ENCODE measurements at regions not wholly inside any gene's neighbourhood (a gene's known extent, or its start where the extent isn't known, plus 50 kb on each side); places are given as distances from the start of the nearest gene placed in this dataset.
A peak's percentile ranks its signal among the peaks of the same experiment; 100 is the strongest.
"Not testable (repeated sequence)": the region's sequence is repeated elsewhere in the genome, so short reads cannot be mapped to it uniquely, and the experiment has no call there.

- DNase-seq = no peak
These were observed 1152.6 kb downstream of the NSUN3 start for GRCh38 chr3:95215437-95215957.

DNA sequence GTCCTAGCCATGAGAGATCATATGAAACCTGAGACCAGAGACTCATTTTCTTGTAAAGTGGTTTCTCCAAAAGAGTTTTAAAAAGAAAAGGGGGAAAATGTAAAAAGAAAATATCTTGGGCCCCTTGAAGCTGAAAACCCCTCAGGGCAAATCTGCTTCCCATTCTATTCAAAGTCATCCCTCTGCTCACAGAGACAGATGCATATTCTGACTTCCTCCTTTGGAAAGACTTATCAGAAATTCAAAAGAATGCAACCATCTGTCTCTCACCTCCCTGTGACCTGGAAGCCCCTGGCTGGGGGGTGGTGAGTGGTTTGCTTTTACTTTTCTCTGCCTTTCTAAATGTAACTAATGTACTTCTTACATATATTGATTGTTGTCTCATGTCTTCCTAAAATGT, 1154.8 kb downstream of the NSUN3 start:
- no peak for DNase-seq

GRCh38 chr3:95218484-95218883, 1155.6 kb downstream of the NSUN3 start:
- no peak for DNase-seq

DNA sequence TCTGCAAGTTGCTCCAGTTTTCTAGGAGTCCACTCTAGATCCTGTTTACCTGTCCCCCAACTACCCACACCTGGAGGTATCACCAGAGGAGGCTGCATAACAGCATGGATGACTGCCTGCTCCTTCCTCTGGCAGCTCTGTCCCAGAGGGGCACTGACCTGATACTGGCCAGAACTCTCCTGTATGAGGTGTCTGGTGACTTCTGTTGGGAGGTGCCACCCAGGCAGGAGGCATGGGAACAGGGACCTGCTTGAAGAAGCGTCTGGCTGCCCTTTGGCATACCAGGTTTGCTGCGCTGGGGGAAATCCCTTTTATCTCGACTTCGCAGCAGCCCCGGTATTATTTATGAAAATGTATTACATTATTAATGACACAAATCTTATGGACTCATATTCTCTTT, 1163.6 kb downstream of the NSUN3 start:
- no peak for DNase-seq

GRCh38 chr3:95227092-95227491, 1164.2 kb downstream of the NSUN3 start:
- DNase-seq = no peak

DNA sequence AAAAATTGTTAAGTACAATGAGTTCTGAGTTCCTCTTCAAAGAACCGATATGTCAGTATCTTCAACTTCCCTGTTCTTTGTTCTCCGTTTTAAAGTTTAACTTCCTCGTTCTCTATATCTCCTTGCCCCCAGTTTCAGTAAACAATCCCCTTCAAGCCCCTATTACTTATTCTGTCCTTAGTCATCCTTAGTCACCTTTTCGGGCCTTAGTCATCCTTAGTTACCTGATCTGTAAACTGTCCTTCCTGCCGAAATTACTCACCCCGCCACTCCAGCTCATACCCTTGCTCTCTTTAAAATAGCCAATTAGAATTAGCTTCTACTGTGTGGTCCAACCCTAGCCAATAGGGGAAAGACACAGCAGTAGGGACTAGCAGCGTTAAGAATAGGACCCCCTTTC, 1165.6 kb downstream of the NSUN3 start:
- DNase-seq = no peak

- no peak for DNase-seq
These were observed 1173.1 kb downstream of the NSUN3 start for GRCh38 chr3:95235916-95236315.

DNA sequence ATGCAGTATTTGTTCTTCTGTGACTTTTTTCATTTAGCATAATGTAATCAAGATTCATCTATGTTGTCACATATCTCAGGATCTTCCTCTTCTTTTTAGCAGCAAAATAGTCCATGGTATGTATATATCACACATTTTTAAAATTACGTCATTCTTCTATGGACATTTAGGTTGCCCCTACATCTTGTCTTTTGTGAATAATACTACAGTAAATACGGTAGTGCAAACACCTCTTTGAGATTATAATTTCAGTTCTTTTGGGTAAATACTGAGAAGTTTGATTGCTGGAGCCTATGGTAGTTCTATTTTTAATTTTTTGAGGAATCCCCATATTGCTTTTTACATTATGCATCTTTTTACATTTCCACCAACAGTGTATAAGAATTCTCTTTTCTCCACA, 1174.9 kb downstream of the NSUN3 start:
- DNase-seq = no peak

DNA sequence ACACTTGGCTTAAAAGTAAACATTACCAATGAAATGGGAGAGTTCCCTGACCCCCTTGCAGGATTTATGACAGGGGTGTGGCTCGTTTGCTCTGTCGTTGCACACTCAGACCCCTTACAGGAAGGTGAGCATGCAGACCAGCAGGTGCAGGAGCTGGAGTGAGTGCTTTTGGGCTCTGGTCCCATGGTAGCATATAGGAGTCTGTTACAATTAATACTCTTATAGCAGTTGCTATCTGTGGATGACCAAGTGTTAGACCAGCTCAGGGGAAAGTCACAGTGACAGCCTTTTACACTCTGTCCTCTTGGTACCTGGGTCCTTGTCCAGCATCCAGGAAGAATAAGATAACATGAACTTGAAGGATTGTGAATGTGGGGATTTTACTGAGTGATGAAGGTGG, 1177.5 kb downstream of the NSUN3 start:
- DNase-seq = no peak

DNA sequence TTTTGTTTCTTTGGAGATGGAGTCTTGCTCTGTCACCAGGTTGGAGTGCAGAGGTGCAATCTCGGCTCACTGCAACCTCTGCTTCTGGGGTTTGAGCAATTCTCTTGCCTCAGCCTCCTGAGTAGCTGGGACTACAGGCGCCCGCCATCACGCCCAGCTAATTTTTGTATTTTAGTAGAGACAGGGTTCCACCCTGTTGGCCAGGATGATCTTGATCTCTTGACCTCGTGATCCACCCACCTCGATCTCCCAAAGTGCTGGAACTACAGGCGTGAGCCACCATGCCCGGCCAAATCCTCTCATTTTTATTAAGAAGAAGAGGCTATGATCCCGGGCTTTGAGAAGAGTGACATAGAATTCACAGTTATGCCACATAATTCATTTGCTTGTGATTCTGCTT, 1178.4 kb downstream of the NSUN3 start:
- not testable (repeated sequence) for DNase-seq

- DNase-seq = no peak
These were observed 1183.6 kb downstream of the NSUN3 start for GRCh38 chr3:95246413-95246812.

- no peak for DNase-seq
These were observed 1191.2 kb downstream of the NSUN3 start for GRCh38 chr3:95254061-95254460.

DNA sequence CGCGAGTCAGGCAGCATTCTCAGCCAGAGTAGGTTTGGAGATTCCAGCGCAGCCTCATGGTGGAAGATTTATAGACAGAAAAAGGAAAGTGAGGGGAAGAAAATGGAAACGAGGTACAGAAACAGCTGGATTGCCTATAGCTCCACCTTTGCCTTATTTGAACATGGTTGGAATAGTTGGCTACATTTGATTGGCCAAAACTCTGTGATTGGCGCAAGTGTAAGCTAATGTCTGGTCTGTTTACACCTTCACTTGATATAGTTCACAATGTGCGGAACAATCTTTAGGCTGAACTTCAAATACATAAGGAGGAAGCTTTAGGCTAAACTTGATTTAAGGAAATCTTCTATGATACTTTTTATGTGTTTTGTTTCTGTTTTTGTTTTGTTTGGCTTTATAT, 1191.9 kb downstream of the NSUN3 start:
- no peak for DNase-seq

DNA sequence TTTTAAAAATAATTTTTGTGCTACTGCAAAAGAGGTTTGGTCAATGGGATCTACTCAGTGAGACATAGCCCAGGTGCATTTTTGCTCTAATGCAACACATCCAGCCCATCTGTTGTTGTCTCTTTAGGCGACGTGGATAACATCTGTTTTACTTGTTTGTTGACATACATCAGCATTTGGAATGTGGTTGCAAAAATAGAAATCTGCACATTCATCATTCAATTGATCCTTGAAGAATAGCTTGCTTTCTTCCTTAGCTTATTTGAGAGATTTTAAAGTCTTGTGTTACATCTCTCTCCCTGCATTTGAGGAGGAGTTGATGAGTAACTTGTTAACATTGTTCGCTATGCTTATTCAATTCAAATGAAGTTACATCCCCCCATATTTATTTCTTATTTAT, 1202.3 kb downstream of the NSUN3 start:
- no peak for DNase-seq

GRCh38 chr3:95271395-95271794, 1208.5 kb downstream of the NSUN3 start:
- DNase-seq = no peak

- no peak for DNase-seq
These were observed 1209.3 kb downstream of the NSUN3 start for GRCh38 chr3:95272166-95272565.

- DNase-seq = no peak
These were observed 1209.9 kb downstream of the NSUN3 start for GRCh38 chr3:95272781-95273180.

DNA sequence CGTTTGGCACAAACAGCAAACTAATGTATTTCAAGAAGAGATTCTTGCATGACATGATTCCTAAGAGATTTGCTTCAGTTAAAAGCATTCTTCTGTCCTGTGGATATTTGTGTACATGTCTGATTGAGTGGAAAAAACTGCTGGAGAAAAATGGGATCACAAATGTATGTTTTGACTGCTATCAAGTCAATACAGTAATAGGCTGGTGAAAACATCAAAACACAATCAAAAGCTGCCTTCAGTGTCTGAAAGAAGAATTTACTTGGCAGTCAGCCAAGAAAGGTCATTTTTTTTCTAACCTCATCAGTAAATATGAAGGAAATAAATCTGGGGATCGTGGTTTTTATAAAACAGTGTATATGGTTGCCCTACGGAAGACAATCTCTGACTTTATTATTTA, 1214.8 kb downstream of the NSUN3 start:
- peak; percentile 4 for DNase-seq

DNA sequence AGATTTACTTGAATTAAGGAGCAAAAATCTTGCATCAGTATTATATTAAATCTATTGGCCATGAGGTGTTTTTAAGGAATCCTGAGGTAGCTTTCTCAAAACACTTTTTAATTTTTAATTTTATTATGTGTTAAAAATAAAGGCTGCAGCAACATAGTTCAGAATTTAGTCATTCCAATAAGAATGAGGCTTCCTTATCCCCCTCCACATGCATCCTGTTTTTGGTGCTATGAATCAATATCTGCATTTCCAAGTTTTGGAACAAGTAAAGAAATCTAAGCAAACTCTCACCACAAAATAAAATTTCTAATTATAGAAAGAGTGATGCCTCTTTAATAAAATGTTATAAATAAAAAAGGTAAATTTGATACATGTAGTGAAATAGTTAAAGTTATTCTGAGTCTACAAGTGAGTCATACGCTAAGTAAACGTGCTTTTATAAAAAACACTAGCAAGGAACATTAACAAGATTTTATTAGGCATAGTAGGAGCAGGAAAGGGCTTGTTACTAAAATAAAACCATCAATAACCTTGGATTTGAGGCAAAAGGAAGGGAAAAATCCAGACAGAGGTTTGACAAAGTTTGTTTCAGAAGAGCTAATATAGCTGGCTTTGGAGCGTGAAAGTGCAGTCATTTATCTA, 1218.0 kb downstream of the NSUN3 start:
- no peak for DNase-seq

DNA sequence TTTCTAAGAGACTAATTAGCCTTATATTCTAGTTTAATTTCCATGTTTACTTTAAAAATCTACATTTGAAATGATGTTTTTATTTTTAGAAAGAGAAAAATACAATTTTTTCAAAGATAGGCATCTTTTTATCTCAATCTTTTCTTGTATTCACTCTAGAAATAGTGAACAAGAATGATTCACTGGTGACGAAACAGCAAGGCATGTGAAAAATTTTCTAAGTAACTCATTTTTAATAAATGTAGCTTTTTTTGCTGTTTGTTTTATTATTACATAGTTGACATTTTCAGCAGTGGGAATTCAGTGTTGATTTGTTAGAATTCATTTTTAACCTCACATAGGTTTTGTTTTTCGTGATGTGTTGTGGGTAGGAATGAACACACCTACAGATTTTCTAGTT, 1226.4 kb downstream of the NSUN3 start:
- DNase-seq = no peak

DNA sequence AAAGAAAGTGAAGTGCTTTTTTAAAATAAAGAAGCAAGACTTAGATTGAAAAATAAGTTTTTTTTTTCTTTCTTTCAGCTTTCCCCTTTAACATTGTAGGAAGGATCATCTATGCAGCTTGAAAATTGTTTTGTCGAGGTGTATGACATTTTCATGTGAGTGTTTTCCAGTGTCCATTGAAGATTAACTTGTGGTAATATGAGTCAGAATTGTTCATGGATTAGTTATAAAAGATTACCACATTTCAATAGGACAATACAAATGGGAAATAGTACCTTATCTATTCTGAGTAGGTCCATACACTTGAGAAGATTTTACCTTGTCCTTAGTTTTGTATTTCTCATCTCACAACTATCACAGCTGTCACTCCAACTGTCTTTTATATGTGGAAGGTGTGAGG, 1234.7 kb downstream of the NSUN3 start:
- DNase-seq = no peak

- no peak for DNase-seq
These were observed 1239.2 kb downstream of the NSUN3 start for GRCh38 chr3:95302044-95302443.

DNA sequence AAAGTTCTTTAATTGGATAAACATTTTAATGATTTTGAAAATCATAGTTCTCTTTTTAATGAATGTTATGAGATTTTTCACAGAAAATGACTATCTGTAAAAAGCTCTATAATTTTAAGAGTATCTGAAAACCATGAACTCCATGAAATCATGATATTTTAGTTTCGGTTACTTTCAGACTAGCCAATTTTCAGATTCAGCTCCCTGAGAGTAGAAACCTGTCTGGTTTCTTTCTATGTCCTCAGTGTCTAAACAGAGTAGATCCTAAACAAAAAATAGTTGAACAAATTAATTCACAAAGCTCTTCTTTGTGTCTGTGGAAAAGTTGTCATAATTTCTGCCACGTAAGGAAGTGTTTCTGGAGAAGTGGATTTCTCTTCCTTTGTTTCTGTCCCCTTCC, 1247.7 kb downstream of the NSUN3 start:
- DNase-seq = no peak

- DNase-seq = no peak
These were observed 1248.4 kb downstream of the NSUN3 start for GRCh38 chr3:95311272-95311671.

DNA sequence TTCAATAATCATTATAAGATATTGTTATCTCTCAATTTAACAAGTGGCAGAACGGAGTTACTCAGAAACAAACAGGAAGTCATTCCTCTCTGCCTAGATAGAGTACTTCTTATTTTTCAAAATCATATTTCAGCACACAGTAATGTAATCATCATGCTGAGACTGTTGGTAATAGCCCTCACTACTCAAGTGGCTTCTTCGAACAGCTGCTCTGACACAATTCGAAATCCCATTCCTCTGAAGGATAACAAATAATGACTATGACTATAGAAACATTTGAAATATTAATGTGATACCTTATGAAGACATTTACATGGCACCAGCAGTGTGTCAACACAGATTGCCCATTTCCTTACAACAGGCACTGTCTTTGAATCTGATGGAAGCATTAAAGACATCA, 1249.8 kb downstream of the NSUN3 start:
- DNase-seq = no peak

All from NCI-H1105 (cell line).